HK-2 (cell line): ENCODE measurements at regions not wholly inside any gene's neighbourhood (a gene's known extent, or its start where the extent isn't known, plus 50 kb on each side); places are given as distances from the start of the nearest gene placed in this dataset.
"Not testable (repeated sequence)": the region's sequence is repeated elsewhere in the genome, so short reads cannot be mapped to it uniquely, and the experiment has no call there.

Experiments
- DNase-seq: peaks from one replicate; pipeline ENCODE4 v3.0.0-alpha.2; 2018; ENCODE audit not compliant: unreplicated experiment

- not testable (repeated sequence) for DNase-seq
Measured at GRCh38 chr13:87336346-87336889, 334.8 kb upstream of the SLITRK5 start.

- DNase-seq, result no peak
Measured at GRCh38 chr13:87344176-87344575, 327.0 kb upstream of the SLITRK5 start.

GRCh38 chr13:87355451-87355850, 315.7 kb upstream of the SLITRK5 start:
- DNase-seq, result no peak

- DNase-seq, result no peak
Measured at GRCh38 chr13:87356314-87356713, 314.9 kb upstream of the SLITRK5 start.

- DNase-seq, result no peak
Measured at GRCh38 chr13:87358319-87358718, 312.9 kb upstream of the SLITRK5 start.

GRCh38 chr13:87361216-87361615, 310.0 kb upstream of the SLITRK5 start:
- DNase-seq, result no peak

- no peak for DNase-seq
Measured at GRCh38 chr13:87368639-87369038, 302.5 kb upstream of the SLITRK5 start.

GRCh38 chr13:87376081-87376480, 295.1 kb upstream of the SLITRK5 start:
- DNase-seq, result no peak

- no peak for DNase-seq
Measured at GRCh38 chr13:87384099-87384498, 287.1 kb upstream of the SLITRK5 start.

- DNase-seq, result no peak
Measured at GRCh38 chr13:87393358-87393757, 277.8 kb upstream of the SLITRK5 start.

- no peak for DNase-seq
Measured at GRCh38 chr13:87398047-87398446, 273.1 kb upstream of the SLITRK5 start.

- DNase-seq, result no peak
Measured at GRCh38 chr13:87403748-87404432, 267.3 kb upstream of the SLITRK5 start.

GRCh38 chr13:87426742-87427141, 244.4 kb upstream of the SLITRK5 start:
- DNase-seq, result no peak

- no peak for DNase-seq
Measured at GRCh38 chr13:87444135-87444534, 227.0 kb upstream of the SLITRK5 start.

GRCh38 chr13:87452281-87452680, 218.9 kb upstream of the SLITRK5 start:
- no peak for DNase-seq

GRCh38 chr13:87453244-87453643, 217.9 kb upstream of the SLITRK5 start:
- DNase-seq, result no peak

GRCh38 chr13:87459419-87459818, 211.8 kb upstream of the SLITRK5 start:
- no peak for DNase-seq

- no peak for DNase-seq
Measured at GRCh38 chr13:87497426-87497825, 173.7 kb upstream of the SLITRK5 start.

- peak; percentile 1 for DNase-seq
Measured at GRCh38 chr13:87498681-87499080, 172.5 kb upstream of the SLITRK5 start.

- DNase-seq, result no peak
Measured at GRCh38 chr13:87524775-87525174, 146.4 kb upstream of the SLITRK5 start.

- no peak for DNase-seq
Measured at GRCh38 chr13:87533776-87534175, 137.4 kb upstream of the SLITRK5 start.

GRCh38 chr13:87535911-87536310, 135.3 kb upstream of the SLITRK5 start:
- DNase-seq, result peak; percentile 34

- peak; percentile 47 for DNase-seq
Measured at GRCh38 chr13:87536499-87536898, 134.7 kb upstream of the SLITRK5 start.

GRCh38 chr13:87536899-87537298, 134.3 kb upstream of the SLITRK5 start:
- peak; percentile 16 for DNase-seq
